CD4-positive, alpha-beta T cell (primary cell): ENCODE measurements at regions not wholly inside any gene's neighbourhood (a gene's known extent, or its start where the extent isn't known, plus 50 kb on each side); places are given as distances from the start of the nearest gene placed in this dataset.

Experiments used
- ATAC-seq: fragments of 200-7000 bp; cut with Tn5 transposase; one replicate; pipeline ENCODE4 v1.10.0; 2022; ENCODE audit warnings: mild to moderate bottlenecking; ENCODE audit not compliant: poor library complexity
- CTCF ChIA-PET: fragments of 350-600 bp; sonication (Branson Sonifier 250); formaldehyde crosslinking; loops from one replicate; lab custom pipeline; 2021; ENCODE audit warnings: antibody characterized with exemption, inconsistent platforms; lab: Charles Lee
- POLR2A ChIA-PET: fragments of 350-600 bp; sonication (Branson Sonifier 250); formaldehyde crosslinking; loops from one replicate; lab custom pipeline; 2021; ENCODE audit warnings: antibody characterized with exemption, inconsistent platforms; lab: Charles Lee
- DNase-seq, 14 experiments: peaks; one replicate each; pipeline ENCODE4 v3.0.0-alpha.2; 2013 to 2020; ENCODE audit warnings: mixed read lengths in 2 of 14
- H3K27ac ChIP-seq, 2 donors: one replicate each; pipeline versions ENCODE4 v1.5.1 to v1.7.0; 2013; ENCODE audit warnings: low read length in 2 of 2, low read depth in 1 of 2, mild to moderate bottlenecking in 1 of 2
- H3K27me3 ChIP-seq, 2 experiments: 1 replicate in 1 of 2; 2 replicates in 1 of 2; pipeline versions ENCODE4 v1.6.1 to v1.7.0; 2013; ENCODE audit warnings: low read length in 2 of 2, control low read depth in 1 of 2, mild to moderate bottlenecking in 1 of 2, moderate library complexity in 1 of 2; ENCODE audit not compliant: insufficient read depth in 2 of 2, control insufficient read depth in 1 of 2
- H3K36me3 ChIP-seq: one replicate; pipeline ENCODE4 v1.6.1; 2013; ENCODE audit warnings: low read length, control low read depth; ENCODE audit not compliant: insufficient read depth
- H3K4me1 ChIP-seq: one replicate; pipeline ENCODE4 v1.6.1; 2013; ENCODE audit warnings: low read length, control low read depth; ENCODE audit not compliant: insufficient read depth
- H3K4me3 ChIP-seq: one replicate; pipeline ENCODE4 v1.5.1; 2013; ENCODE audit warnings: mild to moderate bottlenecking, low read length, moderate library complexity
- H3K9me3 ChIP-seq, 2 experiments: 1 replicate in 1 of 2; 2 replicates in 1 of 2; pipeline versions ENCODE4 v1.6.1 to v1.7.0; 2013; ENCODE audit warnings: low read length in 2 of 2, mild to moderate bottlenecking in 2 of 2, control low read depth in 1 of 2, moderate library complexity in 1 of 2; ENCODE audit not compliant: control insufficient read depth in 1 of 2, insufficient read depth in 1 of 2
- H3K27ac Mint-ChIP-seq: one replicate; pipeline ENCODE4 v1.8.0; 2020; ENCODE audit warnings: mixed read lengths
- H3K27me3 Mint-ChIP-seq: one replicate; pipeline ENCODE4 v1.8.0; 2021; ENCODE audit warnings: mixed read lengths
- H3K36me3 Mint-ChIP-seq: one replicate; pipeline ENCODE4 v1.8.0; 2021; ENCODE audit warnings: low read depth, mixed read lengths
- H3K4me1 Mint-ChIP-seq: one replicate; pipeline ENCODE4 v1.8.0; 2021; ENCODE audit warnings: low read depth, mixed read lengths
- H3K4me3 Mint-ChIP-seq: one replicate; pipeline ENCODE4 v1.8.0; 2020; ENCODE audit warnings: mild to moderate bottlenecking, mixed read lengths
- H3K9me3 Mint-ChIP-seq: one replicate; pipeline ENCODE4 v1.8.0; 2020; ENCODE audit warnings: mixed read lengths
- CTCF ChIP-seq: fragments of 200-600 bp; IDR thresholded peaks from one replicate; pipeline ENCODE4 v1.8.0; 2022; ENCODE audit warnings: antibody characterized with exemption, mild to moderate bottlenecking
- intact Hi-C, 2 experiments: fragments of 100-400 bp; cut with DNase I in 1 of 2; cut with micrococcal nuclease in 1 of 2; formaldehyde crosslinking; loops; one replicate each; pipeline versions ENCODE4 v1.15.1 to v1.9.0; 2023 to 2025; cut with DNase I, micrococcal nuclease

DNA sequence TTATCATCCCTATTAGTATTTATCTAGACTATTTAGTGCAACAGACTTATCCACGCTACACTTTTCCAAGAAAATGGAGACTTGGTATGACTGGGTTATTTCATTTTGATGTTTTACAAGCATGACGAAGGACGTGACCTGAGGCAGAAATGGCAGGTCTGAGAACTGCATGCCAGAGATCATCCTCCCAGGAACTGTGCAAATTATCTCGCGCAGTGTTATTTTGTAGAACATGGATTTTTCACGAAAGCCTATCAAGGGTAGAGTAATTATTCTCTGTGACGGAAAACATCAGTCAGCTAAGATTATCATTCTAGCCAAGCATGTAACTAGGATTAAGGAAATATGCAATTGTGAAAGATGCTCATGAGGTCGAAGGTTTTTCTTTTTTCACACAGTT lies 361.5 kb upstream of the AJAP1 start:
- no peak for TF ChIP-seq CTCF
- Mint-ChIP-seq H3K27ac (no peak overlapping the region), H3K36me3 (no peaks in the 10 kb centered on the region), H3K4me3 (no peak overlapping the region), H3K27me3 (peaks cover 25% of the 10 kb centered on the region), H3K9me3 (peaks cover 8% of the 10 kb centered on the region), H3K4me1 (no peaks in the 10 kb centered on the region)
- H3K27ac ChIP-seq: no peak overlapping the region
- POLR2A ChIA-PET: no interaction called here
- DNase-seq (no peak), ATAC-seq (no peak)
- H3K4me1 ChIP-seq: no peaks in the 10 kb centered on the region
- H3K9me3 ChIP-seq: peaks cover 0 to 18% of the 10 kb centered on the region in 2 experiments
- H3K36me3 ChIP-seq: no peaks in the 10 kb centered on the region
- H3K4me3 ChIP-seq: no peak overlapping the region
- intact Hi-C loops: no loop called here
- H3K27me3 ChIP-seq: peaks cover 0 to 4% of the 10 kb centered on the region in 2 experiments
- CTCF ChIA-PET: no interaction called here

GRCh38 chr1:4298361-4299083 lies 355.9 kb upstream of the AJAP1 start:
- peaks cover 0 to 42% of the 10 kb centered on the region in 2 experiments for H3K9me3 ChIP-seq
- DNase-seq (no peak), ATAC-seq (no peak)
- intact Hi-C loops: no loop called here
- peaks cover 10% of the 10 kb centered on the region for H3K9me3 Mint-ChIP-seq
- H3K27ac ChIP-seq: no peak overlapping the region
- ChIA-PET POLR2A (no interaction called here), CTCF (no interaction called here)
- TF ChIP-seq CTCF: no peak
- no peaks in the 10 kb centered on the region for H3K36me3 Mint-ChIP-seq
- H3K27me3 ChIP-seq: peaks cover 0 to 2% of the 10 kb centered on the region in 2 experiments
- no peaks in the 10 kb centered on the region for H3K4me1 ChIP-seq
- no peak overlapping the region for H3K4me3 Mint-ChIP-seq
- no peaks in the 10 kb centered on the region for H3K36me3 ChIP-seq
- H3K4me1 Mint-ChIP-seq: no peaks in the 10 kb centered on the region
- H3K27ac Mint-ChIP-seq: no peak overlapping the region
- no peak overlapping the region for H3K4me3 ChIP-seq
- peaks cover 12% of the 10 kb centered on the region for H3K27me3 Mint-ChIP-seq

- ChIA-PET CTCF (no interaction called here), POLR2A (no interaction called here)
- Mint-ChIP-seq H3K9me3 (peaks cover 9% of the 10 kb centered on the region), H3K4me1 (no peaks in the 10 kb centered on the region), H3K36me3 (no peaks in the 10 kb centered on the region), H3K27ac (no peak overlapping the region), H3K27me3 (peaks cover 12% of the 10 kb centered on the region), H3K4me3 (no peak overlapping the region)
- ATAC-seq (no peak), DNase-seq (no peak)
- H3K36me3 ChIP-seq: no peaks in the 10 kb centered on the region
- H3K4me1 ChIP-seq: no peaks in the 10 kb centered on the region
- intact Hi-C loops: no loop called here
- H3K27ac ChIP-seq: no peak overlapping the region
- no peak overlapping the region for H3K4me3 ChIP-seq
- peaks cover 0 to 53% of the 10 kb centered on the region in 2 experiments for H3K9me3 ChIP-seq
- H3K27me3 ChIP-seq: no peaks in the 10 kb centered on the region
- no peak for TF ChIP-seq CTCF
These were observed 353.4 kb upstream of the AJAP1 start for GRCh38 chr1:4301007-4301406.
